GM21576 (cell line): ENCODE measurements at regions not wholly inside any gene's neighbourhood (a gene's known extent, or its start where the extent isn't known, plus 50 kb on each side); places are given as distances from the start of the nearest gene placed in this dataset.
"Not testable (repeated sequence)": the region's sequence is repeated elsewhere in the genome, so short reads cannot be mapped to it uniquely, and the experiment has no call there.

Source experiments
- ATAC-seq: cut with Tn5 transposase; IDR thresholded peaks from one replicate; pipeline ENCODE4 v1.9.1; 2021; ENCODE audit warnings: mild to moderate bottlenecking, moderate library complexity; ENCODE audit not compliant: unreplicated experiment

DNA sequence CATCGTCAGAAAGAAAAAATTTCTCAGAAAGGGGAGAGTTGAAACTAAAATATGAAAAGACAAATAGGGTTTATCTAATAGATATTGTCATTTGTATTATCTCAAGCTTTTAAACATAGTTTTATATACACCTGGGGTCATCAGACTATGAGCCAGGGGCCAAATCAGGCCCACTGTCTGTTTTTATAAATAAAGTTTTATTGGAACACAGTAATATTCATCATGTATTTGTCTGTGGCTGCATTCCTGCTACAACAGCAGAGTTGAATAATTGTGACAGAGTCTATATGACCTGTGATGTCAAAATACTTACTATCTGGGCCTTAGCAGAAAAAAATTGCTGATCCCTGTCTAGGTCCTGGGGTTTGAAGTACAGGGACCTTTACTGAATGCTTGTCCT lies 120.5 kb upstream of the RUNX1 start:
- ATAC-seq, result no peak

DNA sequence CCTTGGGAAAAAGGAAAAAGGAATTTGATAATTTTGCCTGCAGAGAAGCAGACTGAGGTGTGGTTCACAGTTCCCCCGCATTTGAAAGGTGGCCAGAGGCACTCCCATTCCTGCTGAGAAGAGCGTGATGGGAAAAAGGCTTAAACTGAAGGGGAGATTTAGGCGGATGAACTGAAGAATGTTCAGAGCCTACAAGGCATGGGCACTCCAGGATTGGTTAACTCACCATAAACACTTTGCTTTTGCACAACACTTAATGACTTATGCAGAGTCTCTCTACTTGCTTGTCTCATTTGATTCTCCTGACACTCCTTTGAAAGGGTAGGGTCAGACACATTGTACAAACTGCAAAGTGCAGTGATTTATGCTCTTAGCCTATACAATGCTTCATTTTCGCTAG lies 119.6 kb upstream of the RUNX1 start:
- no peak for ATAC-seq

DNA sequence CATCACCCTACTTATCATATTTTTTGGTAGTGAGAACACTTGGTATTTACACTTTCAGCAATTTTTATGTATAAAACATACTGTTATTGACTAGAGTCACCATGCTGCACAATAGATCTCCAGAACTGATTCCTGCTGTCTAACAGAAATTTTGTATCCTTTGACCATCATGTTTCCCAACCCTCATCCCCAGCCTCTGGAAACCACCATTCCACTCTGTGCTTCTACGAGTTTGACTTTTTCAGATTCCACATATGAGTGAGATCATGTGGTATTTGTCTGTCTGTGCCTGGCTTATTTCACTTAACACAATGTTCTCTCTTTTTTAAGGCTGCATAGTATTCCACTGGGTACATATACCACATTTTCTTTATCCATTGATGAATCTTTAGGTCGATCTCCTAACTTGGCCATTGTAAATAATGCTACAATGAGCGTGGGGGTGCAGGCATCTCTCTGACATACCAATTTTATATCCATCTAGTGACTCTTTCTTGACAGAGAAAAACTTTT lies 115.9 kb upstream of the RUNX1 start:
- no peak for ATAC-seq

DNA sequence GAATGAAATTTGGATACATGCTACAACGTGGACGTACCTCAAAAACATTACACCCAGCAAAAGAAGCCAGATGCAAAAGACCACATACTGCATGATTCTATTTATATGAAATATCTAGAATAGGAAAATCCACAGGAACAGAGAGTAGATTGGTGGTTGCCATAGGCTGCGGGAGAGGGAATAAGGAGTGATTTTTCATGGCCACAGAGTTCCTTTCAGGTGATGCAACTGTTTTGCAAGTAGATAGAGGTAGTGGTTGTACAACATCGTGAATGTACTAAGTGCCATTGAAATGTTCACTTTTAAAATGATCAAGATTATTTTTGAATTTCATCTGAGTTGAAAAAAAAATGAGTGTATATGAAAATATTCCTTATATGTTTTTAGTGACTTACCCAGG lies 115.3 kb upstream of the RUNX1 start:
- no peak for ATAC-seq

DNA sequence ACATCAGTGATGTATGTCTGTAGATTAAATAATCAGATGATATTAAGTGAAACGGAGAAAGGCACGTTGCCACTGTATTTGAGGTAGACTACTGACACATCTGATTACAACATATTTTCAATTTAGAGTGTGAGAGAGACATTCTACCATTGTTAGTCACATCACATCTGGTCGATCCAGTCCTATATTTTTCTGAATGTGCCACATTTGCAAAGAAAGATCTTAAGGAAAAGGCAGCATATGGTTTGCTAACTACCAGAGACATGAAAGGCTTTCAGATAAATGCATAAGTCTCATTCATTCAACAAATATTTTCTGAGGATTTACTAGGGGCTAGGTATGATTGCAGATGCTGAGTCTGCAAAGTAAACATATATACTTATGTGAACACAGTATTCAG lies 114.3 kb upstream of the RUNX1 start:
- no peak for ATAC-seq

DNA sequence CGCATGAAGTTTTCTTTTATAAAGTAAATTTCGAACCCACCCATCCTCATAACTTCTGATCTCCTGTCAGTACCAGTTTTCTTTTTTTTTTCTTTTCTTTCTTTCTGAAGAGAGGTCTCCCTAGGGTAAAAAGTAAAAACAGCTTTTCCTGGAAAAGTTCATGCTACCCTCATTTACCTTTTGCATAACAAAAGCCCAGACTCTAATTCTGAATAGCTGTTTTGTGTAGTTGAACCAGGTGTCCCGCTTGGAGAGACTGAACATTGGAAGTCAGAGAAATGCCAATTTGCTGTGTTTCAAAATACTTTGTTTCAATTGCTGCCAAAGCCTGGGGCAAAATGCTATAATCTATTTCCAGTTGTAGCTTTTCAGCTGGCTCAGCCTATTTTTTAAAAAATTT lies 113.7 kb upstream of the RUNX1 start:
- no peak for ATAC-seq

DNA sequence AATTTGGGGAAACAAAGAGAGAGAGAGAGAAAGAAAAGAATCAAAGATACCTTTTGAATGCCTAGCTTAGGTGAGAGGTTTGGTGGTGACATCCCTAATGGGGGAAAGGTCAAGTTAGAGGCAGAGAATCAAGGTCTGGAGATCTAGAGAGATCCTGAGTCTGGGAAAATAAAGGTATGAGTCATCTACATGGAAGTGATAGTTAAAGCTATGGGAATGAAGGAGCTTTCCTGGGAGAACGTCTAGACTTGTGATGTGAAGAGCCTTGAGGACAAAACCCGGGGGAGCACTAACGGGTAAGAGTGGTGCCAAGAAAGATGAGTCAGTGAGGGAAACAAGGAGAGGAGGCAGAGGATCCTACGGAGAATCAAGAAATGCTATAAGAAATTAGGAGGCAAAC lies 110.8 kb upstream of the RUNX1 start:
- ATAC-seq, result no peak

DNA sequence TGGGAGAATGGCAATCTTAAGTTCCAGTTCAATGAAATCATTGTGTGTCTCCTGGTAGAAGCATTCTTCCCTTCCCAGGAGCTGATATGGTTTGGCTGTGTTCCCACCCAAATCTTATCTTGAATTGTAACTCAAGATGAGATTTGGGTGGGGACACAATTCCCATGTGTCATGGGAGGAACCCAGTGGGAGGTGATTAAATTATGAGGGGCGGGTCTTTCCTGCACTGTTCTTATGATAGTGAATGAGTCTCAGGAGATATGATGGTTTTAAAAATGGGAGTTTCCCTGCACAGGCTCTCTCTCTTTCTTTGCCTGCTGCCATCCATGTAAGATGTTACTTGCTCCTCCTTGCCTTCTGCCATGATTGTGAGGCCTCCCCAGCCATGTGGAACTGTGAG lies 108.3 kb upstream of the RUNX1 start:
- ATAC-seq, result not testable (repeated sequence)

DNA sequence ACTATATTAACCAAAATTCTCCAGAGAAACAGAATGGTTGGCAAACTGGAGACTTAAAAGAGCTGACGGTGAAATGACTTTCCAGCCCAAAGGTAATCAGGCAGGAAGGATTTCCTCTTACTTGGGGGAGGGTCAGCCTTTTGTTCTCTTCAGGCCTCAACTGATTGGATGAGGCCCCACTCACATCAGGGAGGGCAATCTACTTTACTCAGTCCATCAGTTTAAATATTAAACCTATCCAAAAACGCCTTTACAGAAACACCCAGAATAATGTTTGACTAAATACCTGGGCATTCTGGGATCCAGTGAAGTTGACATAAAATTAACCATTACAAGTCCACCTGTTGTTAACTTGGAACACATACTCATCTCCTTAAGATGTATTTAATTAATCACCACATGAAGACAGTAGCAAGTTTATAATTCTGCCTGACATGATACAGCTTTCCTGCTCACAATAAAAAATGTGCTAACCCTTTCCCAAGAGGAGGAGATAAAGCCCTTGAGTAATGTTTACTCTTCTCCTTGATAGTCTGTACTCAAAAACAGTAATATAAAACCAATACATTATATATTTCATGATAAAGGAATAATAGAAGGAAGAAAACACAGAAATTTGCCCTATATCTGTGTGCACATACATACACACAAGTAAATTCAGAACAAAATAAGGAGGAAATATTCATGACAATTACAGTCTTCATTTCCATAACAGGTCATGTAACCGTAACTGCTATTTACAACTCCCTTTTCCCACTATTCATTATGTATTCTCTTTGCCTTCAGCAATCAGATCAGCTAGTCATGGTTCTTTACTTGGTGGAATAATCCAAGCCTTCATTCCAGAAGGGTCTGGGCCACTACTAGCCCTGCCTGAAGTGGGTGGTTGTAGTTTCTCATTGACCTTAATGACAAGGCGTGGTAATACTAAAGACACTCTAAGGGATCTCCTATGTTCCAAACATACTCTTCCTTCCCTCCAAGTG lies 107.5 kb upstream of the RUNX1 start:
- ATAC-seq, result no peak

DNA sequence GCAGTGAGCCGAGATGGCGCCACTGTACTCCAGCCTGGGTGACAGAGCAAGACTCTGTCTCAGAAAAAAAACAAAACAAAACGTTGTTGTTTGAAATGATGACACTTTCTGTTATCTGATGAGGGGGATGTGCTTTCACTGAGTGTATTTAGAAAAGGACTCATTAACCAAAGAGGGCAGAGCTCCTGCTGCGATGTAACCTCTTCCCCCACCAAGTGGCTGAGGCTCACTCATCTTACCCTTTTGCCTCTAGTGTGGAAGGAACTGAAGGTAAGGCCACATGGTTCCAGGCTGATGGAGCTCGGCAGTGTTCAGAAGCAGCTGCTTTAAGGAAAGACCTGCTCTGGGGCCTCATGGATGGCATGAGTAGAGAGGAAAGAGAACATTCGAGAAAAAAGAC lies 105.7 kb upstream of the RUNX1 start:
- ATAC-seq, result no peak

DNA sequence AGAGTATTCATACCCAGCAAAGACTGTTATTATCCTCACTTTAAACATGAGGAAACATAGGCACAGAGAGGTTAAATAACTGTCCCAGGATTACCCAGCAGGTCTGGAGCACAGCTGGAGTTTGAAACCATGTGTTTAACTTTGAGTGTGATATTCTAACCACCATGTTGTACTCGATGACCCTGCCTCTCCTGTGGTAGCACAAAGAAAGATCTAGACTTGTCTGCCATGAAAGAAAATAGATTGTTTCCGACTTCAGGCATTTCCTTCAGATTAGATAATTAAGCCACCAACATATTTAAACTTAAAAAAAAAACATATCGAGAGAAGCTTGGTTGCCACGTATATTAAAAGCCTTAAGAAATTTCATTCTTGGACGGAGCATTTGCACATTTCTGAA lies 104.6 kb upstream of the RUNX1 start:
- ATAC-seq, result no peak

DNA sequence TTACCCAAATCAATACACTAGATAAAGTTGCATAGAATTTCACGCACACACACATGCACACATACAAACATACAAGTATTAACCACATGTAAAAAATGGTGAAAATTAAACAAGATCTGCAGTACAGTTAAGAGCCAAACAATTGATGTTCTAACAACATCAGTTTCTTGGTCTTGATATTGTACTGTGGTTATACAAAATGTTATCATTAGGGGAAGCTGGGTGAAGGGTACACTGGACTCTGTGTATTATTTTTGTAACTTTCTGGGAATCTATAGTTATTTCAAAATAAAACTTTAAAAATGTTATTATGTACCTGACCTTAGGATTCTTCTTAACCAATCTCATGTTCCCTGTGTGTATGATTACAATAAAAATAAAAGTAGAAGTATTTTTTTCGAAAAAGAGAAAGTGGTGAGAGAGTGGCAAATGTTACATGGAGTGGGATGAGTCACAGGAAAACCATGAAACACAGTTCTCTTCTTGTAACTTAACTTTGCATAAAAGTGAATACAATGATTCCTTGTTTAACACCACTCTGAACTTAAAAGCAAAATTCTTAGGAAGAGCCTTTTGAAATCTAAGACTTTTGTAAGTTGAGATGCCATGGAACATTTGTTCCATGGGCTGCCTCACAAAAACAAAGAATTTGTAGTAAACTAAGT lies 101.6 kb upstream of the RUNX1 start:
- no peak for ATAC-seq

DNA sequence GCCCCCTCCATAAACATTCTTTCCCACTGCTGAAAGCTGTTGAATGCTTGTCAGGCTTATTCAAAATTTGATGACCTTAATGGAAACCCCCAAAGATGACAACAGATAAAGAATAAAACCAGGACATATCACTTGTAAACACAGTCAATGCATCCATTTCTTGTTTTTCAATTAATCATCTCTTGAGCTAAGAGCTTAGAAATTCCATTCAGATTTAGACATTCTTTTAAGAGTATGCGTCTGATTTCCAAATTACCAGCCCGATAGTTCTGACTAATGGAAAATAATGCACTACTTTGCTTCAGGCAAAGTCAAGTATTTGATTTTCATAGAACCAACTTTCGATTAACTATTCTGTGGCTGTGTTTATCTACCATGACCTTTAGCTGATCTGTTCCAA lies 100.6 kb upstream of the RUNX1 start:
- no peak for ATAC-seq

DNA sequence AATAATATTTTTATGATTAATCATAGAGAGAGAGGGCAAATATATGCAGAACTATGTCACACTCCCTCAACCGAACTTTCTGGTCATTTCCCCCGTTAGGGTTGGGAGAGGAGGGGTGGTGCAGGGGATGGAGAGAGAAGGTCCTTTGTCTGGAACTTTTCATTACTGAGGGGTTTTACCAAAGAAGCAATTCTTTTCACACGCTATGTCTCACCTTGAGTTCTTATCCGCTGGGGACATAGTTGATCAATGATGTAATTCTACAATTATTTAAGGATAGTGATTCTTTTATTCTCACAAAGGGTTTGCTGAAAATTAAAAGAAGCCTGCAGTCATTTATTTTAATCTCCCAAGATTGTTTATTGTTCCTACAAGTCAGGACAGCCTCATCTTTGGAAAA lies 98.3 kb upstream of the RUNX1 start:
- no peak for ATAC-seq

DNA sequence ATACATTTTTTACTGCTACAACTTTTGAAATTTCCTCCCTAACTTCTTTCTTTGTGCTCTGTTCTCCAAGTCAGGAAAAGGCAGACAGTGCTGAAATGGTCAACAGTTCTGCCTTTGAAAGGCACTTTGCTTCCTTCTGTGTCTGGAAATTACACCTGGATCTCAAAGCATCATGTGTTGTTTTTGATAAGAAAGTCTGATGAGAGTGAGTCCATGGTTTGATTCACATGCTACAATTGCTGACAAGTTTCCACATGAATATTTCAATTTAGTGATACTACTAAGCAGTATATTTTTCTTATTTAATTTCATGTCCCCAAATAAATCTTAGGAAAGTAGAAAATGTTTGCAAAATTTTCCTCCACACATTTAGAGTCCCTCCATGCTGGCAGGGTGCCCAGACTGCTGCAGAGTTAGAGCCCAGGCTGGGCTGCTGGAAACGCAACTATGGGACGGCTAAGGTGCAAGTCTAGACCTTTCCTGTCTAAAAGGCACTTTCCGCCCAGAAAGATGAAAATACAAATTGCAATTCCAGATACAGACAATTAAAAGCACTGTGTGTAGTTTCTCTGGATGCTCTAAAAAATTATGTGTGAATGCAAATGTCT lies 96.6 kb upstream of the RUNX1 start:
- no peak for ATAC-seq

DNA sequence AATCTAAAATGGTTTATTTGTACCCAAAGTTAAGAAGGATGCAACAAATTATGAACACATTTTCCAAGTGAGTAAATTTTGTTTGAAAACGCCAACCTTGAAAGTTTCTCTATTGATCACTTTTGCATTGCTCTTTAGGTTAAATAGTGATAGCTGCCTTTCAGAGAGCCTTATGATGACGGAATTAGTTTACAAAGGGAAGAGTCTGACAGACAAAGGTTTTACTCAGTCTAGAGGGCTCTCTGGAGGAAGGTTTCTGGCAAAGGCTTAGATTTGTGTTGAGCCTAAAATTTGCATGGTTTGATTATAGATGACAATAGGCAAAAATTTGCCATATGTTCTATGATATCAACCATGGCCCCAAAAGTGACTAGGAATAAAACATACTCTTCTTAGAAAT lies 95.9 kb upstream of the RUNX1 start:
- no peak for ATAC-seq

DNA sequence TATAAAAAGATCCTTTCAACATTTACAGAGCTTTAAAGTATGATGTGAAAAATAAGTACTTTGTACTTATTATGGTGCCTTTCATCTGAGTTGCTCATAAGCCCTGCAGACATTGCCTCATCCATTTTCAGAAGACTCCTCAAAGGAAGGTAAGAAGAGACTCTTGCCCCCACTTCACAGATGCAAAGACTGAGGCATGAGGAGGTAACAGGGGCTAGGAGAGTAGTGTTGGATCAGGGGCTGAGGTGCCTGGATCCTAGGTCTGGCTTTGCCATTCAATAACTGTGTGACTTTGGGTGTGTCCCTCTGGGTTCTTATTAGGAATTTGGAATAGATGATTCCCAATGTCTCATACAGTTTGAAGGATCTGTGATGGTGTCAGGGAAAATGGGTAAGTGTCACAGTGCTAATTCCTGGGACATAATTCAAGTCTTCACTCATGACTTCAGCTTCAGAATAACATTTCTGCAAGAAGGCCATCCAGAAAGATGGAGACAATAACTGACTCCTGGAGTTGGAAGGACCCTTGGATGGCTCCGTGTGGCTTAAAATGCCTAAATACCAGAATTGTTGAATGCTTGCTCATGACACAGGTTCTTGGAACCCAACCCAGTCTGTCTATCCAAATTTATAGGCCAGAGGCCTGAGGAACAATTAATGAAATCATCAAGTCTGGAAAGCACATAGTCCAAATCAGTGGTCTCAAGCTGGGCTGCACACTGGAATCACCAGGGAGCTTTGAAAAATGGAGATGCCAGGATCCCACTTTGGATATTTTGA lies 93.1 kb upstream of the RUNX1 start:
- no peak for ATAC-seq

DNA sequence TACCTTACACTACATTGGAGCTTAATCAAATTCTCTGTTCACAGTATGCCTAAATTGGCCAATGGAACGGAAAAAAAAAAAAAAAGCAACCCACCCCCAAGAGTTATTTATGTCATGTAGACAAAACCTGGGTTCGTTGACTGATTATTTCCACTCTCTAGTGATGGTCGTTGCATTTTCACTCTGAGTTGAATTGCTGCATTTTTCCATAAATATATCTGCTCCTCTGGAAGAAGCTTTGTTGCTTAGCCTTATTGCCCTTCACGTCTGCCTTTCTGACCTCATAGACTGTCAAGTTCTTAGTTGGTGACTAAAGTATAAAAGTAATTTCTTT lies 90.2 kb upstream of the RUNX1 start:
- no peak for ATAC-seq

DNA sequence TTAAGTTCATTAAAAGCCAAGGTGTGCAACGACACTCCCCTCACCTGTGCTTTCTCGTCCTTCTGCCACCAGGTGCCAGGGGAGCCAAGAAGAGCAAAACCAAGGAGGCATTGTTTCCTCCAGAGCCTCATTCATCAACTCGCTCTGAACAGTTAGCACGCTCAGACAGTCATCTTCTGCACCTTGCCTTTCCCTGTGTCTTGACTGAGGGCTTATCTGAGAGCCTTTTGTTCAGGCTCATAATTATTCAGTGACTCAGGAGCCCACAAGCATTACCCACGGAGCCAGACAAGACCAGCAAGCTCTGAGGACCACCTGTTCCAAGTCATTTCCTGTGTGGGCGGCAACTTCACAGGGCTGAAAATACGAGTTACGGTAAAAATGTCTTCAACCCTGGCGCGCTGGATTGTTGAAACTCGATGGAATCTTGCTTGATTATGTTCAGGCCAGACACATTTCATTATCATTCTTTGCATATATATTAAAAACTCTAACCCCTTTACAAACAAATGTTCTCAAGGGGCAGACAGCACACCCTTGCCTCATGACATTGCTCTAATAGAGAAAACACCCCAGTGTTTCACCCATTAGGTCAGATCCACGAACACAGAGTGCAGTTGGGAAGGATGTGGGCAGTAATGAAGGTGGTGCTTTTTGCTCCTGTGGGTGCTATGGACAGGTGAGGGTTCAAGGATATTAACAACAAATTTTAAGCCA lies 89.7 kb upstream of the RUNX1 start:
- ATAC-seq, result no peak

DNA sequence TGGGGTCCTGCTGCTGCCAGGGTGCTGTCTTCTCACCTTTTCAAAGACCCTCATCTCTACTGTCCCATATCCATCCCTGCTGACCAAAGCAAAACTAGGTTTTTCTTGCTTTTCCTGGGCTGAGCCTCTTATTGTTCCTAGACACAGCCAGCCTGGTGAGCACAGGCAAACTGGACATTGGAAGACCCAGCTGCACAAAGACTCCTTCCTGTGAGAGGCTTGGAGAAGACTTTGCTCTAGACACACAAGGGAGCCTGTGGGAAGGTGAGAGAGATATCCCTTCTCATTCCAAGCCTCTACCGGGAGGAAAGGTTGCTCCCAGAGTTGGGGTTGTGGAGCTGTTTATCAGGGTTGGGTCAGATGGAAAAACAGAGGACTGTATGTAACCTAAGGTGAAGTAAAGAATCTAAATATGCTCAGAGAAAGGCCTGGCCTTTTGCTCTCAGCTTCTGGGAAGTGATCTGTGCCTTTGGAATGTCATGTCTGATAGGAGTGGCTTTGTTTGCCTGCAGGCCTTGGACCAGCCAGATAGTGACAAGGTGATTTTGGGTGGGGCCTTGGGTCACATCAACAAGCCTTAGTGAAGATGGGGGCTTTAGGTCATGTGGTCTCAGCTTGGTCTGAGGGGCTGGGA lies 87.6 kb upstream of the RUNX1 start:
- ATAC-seq, result no peak
